ENCODE measurements at regions not wholly inside any gene's neighbourhood (a gene's known extent, or its start where the extent isn't known, plus 50 kb on each side); places are given as distances from the start of the nearest gene placed in this dataset.
A peak's percentile ranks its signal among the peaks of the same experiment; 100 is the strongest.
"Not testable (repeated sequence)": the region's sequence is repeated elsewhere in the genome, so short reads cannot be mapped to it uniquely, and the experiment has no call there.

DNA sequence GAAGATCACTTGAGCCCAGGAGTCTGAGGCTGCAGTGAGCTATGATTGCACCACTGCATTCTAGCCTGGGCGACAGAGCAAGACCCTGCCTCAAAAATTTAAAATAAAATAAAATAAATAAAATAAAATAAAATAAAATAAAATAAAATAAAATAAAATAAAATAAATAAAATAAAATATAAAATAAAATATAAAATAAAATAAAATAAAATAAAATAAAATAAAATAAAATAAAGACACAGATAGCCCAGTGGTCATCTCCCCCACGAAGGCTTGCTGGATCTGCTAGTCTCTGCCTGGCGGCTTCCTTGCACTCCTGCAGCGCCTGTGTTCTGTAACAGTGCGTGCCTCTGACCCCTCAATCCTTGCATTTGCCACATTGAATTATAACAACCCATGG, 76.8 kb upstream of the PWP1 start:
- not testable (repeated sequence) for DNase-seq

- DNase-seq = peak; percentile 3
These were observed 75.4 kb upstream of the PWP1 start for GRCh38 chr12:107610021-107610859.

DNA sequence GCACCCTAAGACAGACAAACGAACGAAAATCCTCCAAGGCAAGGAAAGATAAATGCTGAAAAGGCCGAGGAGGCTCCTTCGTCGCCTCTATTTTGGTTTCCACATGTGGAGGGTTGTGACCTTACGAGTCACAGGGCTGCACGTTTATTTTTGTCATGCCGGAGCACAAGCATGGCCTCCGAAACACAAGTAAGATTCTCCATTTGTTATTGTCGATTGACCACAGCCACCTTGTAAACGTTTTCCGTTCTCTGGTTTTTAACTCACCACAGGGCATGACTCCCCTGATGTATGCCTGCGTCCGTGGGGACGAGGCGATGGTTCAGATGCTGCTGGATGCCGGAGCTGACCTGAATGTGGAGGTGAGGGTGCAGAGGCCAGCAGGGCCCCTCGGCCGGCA, 73.1 kb upstream of the PWP1 start:
- DNase-seq = no peak

- DNase-seq = no peak
These were observed 68.7 kb upstream of the PWP1 start for GRCh38 chr12:107616941-107617340.

- no peak for DNase-seq
These were observed 67.5 kb upstream of the PWP1 start for GRCh38 chr12:107618106-107618505.

- DNase-seq = no peak
These were observed 65.8 kb upstream of the PWP1 start for GRCh38 chr12:107619831-107620230.

DNA sequence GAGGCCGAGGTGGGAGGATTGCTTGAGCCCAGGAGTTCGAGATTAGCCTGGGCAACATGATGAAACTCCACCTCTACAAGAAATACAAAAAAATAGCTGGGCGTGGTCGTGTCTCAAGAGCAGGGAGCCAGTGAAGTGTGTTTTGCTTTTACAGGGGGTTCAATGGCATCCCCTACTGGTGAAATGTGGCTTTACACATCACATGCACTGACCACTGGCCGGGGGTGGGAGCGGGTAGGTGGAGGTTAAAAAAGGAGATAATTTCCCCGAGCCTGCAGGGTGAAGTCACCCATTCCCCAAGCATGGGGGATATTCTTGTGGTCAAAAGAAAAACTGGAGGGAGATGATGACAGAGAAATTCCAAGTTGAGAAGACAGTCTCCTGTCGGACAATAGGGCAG, 63.6 kb upstream of the PWP1 start:
- DNase-seq = no peak

DNA sequence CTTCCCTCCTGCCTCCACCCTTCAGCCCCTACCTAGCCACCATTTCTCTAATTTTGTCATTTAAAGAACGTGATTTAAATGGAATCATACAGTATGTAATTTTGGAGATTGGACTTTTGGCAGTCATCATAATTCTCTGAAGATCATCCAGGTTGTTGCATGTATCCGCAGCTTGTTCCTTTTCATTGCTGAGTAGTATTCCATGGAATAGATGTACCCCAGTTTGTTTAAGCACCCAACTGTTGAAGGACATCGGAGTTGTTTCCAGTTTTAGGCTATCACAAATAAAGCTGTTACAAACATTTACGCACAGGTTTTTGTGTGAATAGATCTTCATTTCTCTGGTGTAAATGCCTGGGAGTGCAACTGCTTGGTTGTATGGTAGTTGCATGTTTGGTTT, 61.1 kb upstream of the PWP1 start:
- no peak for DNase-seq

GRCh38 chr12:107631715-107632114, 53.9 kb upstream of the PWP1 start:
- no peak for DNase-seq

GRCh38 chr12:107632246-107632645, 53.4 kb upstream of the PWP1 start:
- no peak for DNase-seq

- no peak for DNase-seq
These were observed 51.1 kb upstream of the PWP1 start for GRCh38 chr12:107634530-107634929.

DNA sequence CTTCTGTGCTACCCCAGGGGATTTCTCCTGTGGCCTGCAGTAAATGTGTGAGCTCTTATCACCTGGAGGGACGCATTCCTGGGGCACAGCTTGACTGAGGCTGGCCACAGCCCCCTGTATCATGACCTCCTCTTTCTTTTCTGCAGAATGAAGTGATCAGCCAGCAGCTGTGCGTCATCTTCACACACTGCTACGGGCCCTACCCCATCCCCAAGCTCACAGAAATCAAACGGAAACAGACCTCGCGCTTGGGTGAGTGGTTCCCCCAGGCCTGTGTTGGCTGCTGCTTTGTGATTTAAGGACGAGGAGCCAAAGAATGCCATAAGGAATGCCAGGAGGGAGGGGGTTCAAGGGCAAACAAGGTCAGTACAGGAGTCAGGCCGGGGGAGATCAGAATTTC, 50.5 kb upstream of the PWP1 start:
- DNase-seq = no peak
